IMR-90 (cell line): ENCODE measurements at regions not wholly inside any gene's neighbourhood (a gene's known extent, or its start where the extent isn't known, plus 50 kb on each side); places are given as distances from the start of the nearest gene placed in this dataset.

ENCODE experiments used
- ATAC-seq: fragments of 200-7000 bp; cut with Tn5 transposase; 2 replicates; pipeline ENCODE4 v1.9.1; 2020; ENCODE audit warnings: low read depth, mild to moderate bottlenecking, moderate library complexity
- BruUV-seq: library from RNA; stranded (reverse); fragments of 400-500 nt; replicated peaks from 2 replicates; lab custom pipeline; 2021; lab: Mats Ljungman, UMichigan
- CTCF ChIA-PET: fragments of 300-600 bp; formaldehyde crosslinking; extraction: SDS; loops from one replicate; lab custom pipeline; 2021; ENCODE audit warnings: antibody characterized with exemption; lab: Yijun Ruan, JAX
- POLR2A ChIA-PET: fragments of 300-600 bp; sonication (Branson Sonifier 250); formaldehyde crosslinking; loops from one replicate; lab custom pipeline; 2022; ENCODE audit warnings: antibody characterized with exemption; ENCODE audit not compliant: unreplicated experiment; lab: Charles Lee
- DNase-seq: peaks from one replicate; pipeline ENCODE4 v3.0.0; 2013
- H2AFZ ChIP-seq: replicated peaks from 2 replicates; pipeline ENCODE3; 2013; ENCODE audit warnings: low read length, mild to moderate bottlenecking; ENCODE audit not compliant: poor library complexity
- H2AK5ac ChIP-seq: 2 replicates; pipeline ENCODE4 v1.6.1; 2013; ENCODE audit warnings: low read depth, low read length, inconsistent platforms
- H2AK9ac ChIP-seq: replicated peaks from 2 replicates; pipeline ENCODE3; 2013; ENCODE audit warnings: mild to moderate bottlenecking, low read depth, low read length, moderate library complexity; ENCODE audit not compliant: poor library complexity
- H2BK120ac ChIP-seq: 2 replicates; pipeline ENCODE4 v1.6.1; 2013; ENCODE audit warnings: low read depth, low read length, inconsistent platforms
- H2BK15ac ChIP-seq: 3 replicates; pipeline ENCODE4 v1.6.1; 2013; ENCODE audit warnings: low read depth, low read length, inconsistent platforms
- H2BK20ac ChIP-seq: 2 replicates; pipeline ENCODE4 v1.6.1; 2013; ENCODE audit warnings: low read depth, mild to moderate bottlenecking, inconsistent platforms, low read length, moderate library complexity
- H2BK5ac ChIP-seq: 2 replicates; pipeline ENCODE4 v1.6.1; 2013; ENCODE audit warnings: mild to moderate bottlenecking, low read depth, low read length, inconsistent platforms; ENCODE audit not compliant: poor library complexity, severe bottlenecking
- H3K14ac ChIP-seq: replicated peaks from 2 replicates; pipeline ENCODE4 v1.6.1; 2013; ENCODE audit warnings: low read depth, low read length, inconsistent platforms
- H3K18ac ChIP-seq: 2 replicates; pipeline ENCODE4 v1.6.1; 2013; ENCODE audit warnings: low read depth, low read length, control low read depth
- H3K23ac ChIP-seq: 2 replicates; pipeline ENCODE4 v1.6.1; 2013; ENCODE audit warnings: low read depth, low read length, inconsistent platforms
- H3K27ac ChIP-seq: 2 replicates; pipeline ENCODE4 v1.5.1; 2013; ENCODE audit warnings: mild to moderate bottlenecking, control low read depth, low read length; ENCODE audit not compliant: insufficient read depth
- H3K27me3 ChIP-seq: 2 replicates; pipeline ENCODE4 v1.6.1; 2013; ENCODE audit warnings: low read length; ENCODE audit not compliant: control insufficient read depth, insufficient read depth
- H3K36me3 ChIP-seq: 2 replicates; pipeline ENCODE4 v1.6.1; 2013; ENCODE audit warnings: low read length, mixed read lengths; ENCODE audit not compliant: control insufficient read depth, insufficient read depth
- H3K4ac ChIP-seq: 2 replicates; pipeline ENCODE4 v1.6.1; 2013; ENCODE audit warnings: low read depth, low read length, inconsistent platforms
- H3K4me1 ChIP-seq: 2 replicates; pipeline ENCODE4 v1.6.1; 2013; ENCODE audit warnings: low read length, mixed read lengths; ENCODE audit not compliant: control insufficient read depth, insufficient read depth
- H3K4me2 ChIP-seq: 2 replicates; pipeline ENCODE4 v1.6.1; 2013; ENCODE audit warnings: low read depth, mild to moderate bottlenecking, control low read depth, low read length, moderate library complexity
- H3K4me3 ChIP-seq: 2 replicates; pipeline ENCODE4 v1.5.1; 2013; ENCODE audit warnings: low read depth, mild to moderate bottlenecking, control low read depth, low read length, moderate library complexity; ENCODE audit not compliant: insufficient read depth
- H3K56ac ChIP-seq: 2 replicates; pipeline ENCODE4 v1.6.1; 2013; ENCODE audit warnings: low read length, inconsistent platforms; ENCODE audit not compliant: insufficient read depth; ENCODE audit errors: extremely low read depth
- H3K79me1 ChIP-seq, 2 experiments: 2 replicates each; pipeline ENCODE4 v1.6.1; 2013; ENCODE audit warnings: low read length in 2 of 2, inconsistent platforms in 1 of 2, low read depth in 1 of 2
- H3K9ac ChIP-seq: 2 replicates; pipeline ENCODE4 v1.6.1; 2013; ENCODE audit warnings: low read depth, low read length, control low read depth
- H3K9me1 ChIP-seq: 2 replicates; pipeline ENCODE4 v1.6.1; 2013; ENCODE audit warnings: low read length, inconsistent platforms; ENCODE audit not compliant: insufficient read depth
- H3K9me3 ChIP-seq: 2 replicates; pipeline ENCODE4 v1.6.1; 2013; ENCODE audit warnings: low read length; ENCODE audit not compliant: control insufficient read depth, insufficient read depth
- H4K20me1 ChIP-seq: 2 replicates; pipeline ENCODE4 v1.6.1; 2013; ENCODE audit warnings: low read length, inconsistent platforms; ENCODE audit not compliant: insufficient read depth
- H4K5ac ChIP-seq: 2 replicates; pipeline ENCODE4 v1.6.1; 2013; ENCODE audit warnings: mild to moderate bottlenecking, low read depth, low read length, control low read depth
- H4K8ac ChIP-seq, 2 experiments: 2 replicates each; pipeline ENCODE4 v1.6.1; 2013; ENCODE audit warnings: low read depth in 2 of 2, low read length in 2 of 2, control low read depth in 1 of 2, inconsistent platforms in 1 of 2
- H4K91ac ChIP-seq: 2 replicates; pipeline ENCODE4 v1.6.1; 2013; ENCODE audit warnings: low read depth, low read length, inconsistent platforms; ENCODE audit not compliant: insufficient read depth
- CHD1 ChIP-seq: IDR thresholded peaks from 2 replicates; pipeline ENCODE4 v1.6.1; 2012; ENCODE audit warnings: low read depth, low read length, improper control_type of control experiment
- CTCF ChIP-seq: conservative IDR thresholded peaks from 2 replicates; pipeline ENCODE4 v1.5.1; 2012; ENCODE audit warnings: mild to moderate bottlenecking, low read depth, low read length, improper control_type of control experiment
- MAFK ChIP-seq: IDR thresholded peaks from 2 replicates; pipeline ENCODE4 v1.6.1; 2012; ENCODE audit warnings: low read depth, low read length, improper control_type of control experiment
- NFE2L2 ChIP-seq: fragments of 150-350 bp; IDR thresholded peaks from 2 replicates; pipeline ENCODE4 v1.6.1; 2016; ENCODE audit warnings: low read depth, mild to moderate bottlenecking, low read length
- WGBS, 2 experiments: methylation state at CpG; one replicate each; pipeline versions ENCODE4 v1.1.5 to v1.1.7; 2013; ENCODE audit warnings: missing lambda C conversion rate in 2 of 2; ENCODE audit not compliant: insufficient read length in 1 of 2; ENCODE audit errors: extremely low coverage in 2 of 2; 5-methylcytosine and 5-hydroxymethylcytosine counted together
- dilution Hi-C: fragments of 300-500 bp; cut with HindIII; formaldehyde crosslinking; loops from one replicate; pipeline ENCODE4 v1.14.3; 2018; ENCODE audit warnings: low sequenced_read_pairs; ENCODE audit not compliant: unreplicated experiment
- in situ Hi-C: fragments of 300-500 bp; cut with MboI; formaldehyde crosslinking; loops from 3 replicates; pipeline ENCODE4 v1.14.3; 2019; ENCODE audit warnings: low sequenced_read_pairs, inconsistent platforms, mixed read lengths
- intact Hi-C: fragments of 100-400 bp; cut with micrococcal nuclease; formaldehyde crosslinking; loops from 2 replicates; pipeline ENCODE4 v1.10.0; 2022

- Histone ChIP-seq H3K27me3 (peaks cover 12% of the 10 kb centered on the region), H3K27ac (no peak overlapping the region), H2AK5ac (no peak overlapping the region), H2BK5ac (no peak overlapping the region), H3K9ac (no peak overlapping the region), H2AFZ (no peak overlapping the region), H3K4me1 (no peaks in the 10 kb centered on the region), H3K18ac (no peak overlapping the region), H3K4me3 (no peak overlapping the region), H3K56ac (no peak overlapping the region), H3K9me3 (peaks cover 5% of the 10 kb centered on the region), H4K5ac (no peak overlapping the region), H3K14ac (no peak overlapping the region), H4K20me1 (no peaks in the 10 kb centered on the region), H2BK15ac (no peak overlapping the region), H3K36me3 (no peaks in the 10 kb centered on the region), H4K91ac (no peak overlapping the region), H2AK9ac (no peak overlapping the region), H3K23ac (no peak overlapping the region), H3K9me1 (no peaks in the 10 kb centered on the region), H3K4me2 (no peak overlapping the region), H3K4ac (no peak overlapping the region), H4K8ac (no peak overlapping the region), H2BK120ac (no peak overlapping the region), H2BK20ac (no peak overlapping the region), H3K79me1 (no peaks in the 10 kb centered on the region)
- TF ChIP-seq NFE2L2, result peak; percentile 57
- TF ChIP-seq MAFK, result 0 out of 2 replicates have a peak, but pooled peaks have one; percentile 43
- no peak for TF ChIP-seq CHD1
- no peak for TF ChIP-seq CTCF
- ATAC-seq (no peak), DNase-seq (no peak)
- dilution Hi-C loops, result no loop called here
- BruUV-seq, result no TSS peak
- ChIA-PET POLR2A (no interaction called here), CTCF (no interaction called here)
- intact Hi-C loops, result no loop called here
- in situ Hi-C loops, result no loop called here
- WGBS, 2 experiments, result no CpG with 5 or more reads among the region's 3 CpGs
Observed at GRCh38 chrX:40424259-40424658, 156.5 kb upstream of the ATP6AP2 start.
